22Rv1 (cell line): ENCODE measurements at regions not wholly inside any gene's neighbourhood (a gene's known extent, or its start where the extent isn't known, plus 50 kb on each side); places are given as distances from the start of the nearest gene placed in this dataset.

Experiments
- ZFX ChIP-seq: fragments of 450-650 bp; IDR thresholded peaks from 2 replicates; pipeline ENCODE4 v1.6.1; 2017; ENCODE audit warnings: antibody characterized with exemption, borderline replicate concordance
- TF ChIP-seq, protein P1 (sequence below): fragments of 450-650 bp; IDR thresholded peaks from 2 replicates; pipeline ENCODE4 v1.5.1; 2017; ENCODE audit warnings: mild to moderate bottlenecking

- TF ChIP-seq, protein P1, sequence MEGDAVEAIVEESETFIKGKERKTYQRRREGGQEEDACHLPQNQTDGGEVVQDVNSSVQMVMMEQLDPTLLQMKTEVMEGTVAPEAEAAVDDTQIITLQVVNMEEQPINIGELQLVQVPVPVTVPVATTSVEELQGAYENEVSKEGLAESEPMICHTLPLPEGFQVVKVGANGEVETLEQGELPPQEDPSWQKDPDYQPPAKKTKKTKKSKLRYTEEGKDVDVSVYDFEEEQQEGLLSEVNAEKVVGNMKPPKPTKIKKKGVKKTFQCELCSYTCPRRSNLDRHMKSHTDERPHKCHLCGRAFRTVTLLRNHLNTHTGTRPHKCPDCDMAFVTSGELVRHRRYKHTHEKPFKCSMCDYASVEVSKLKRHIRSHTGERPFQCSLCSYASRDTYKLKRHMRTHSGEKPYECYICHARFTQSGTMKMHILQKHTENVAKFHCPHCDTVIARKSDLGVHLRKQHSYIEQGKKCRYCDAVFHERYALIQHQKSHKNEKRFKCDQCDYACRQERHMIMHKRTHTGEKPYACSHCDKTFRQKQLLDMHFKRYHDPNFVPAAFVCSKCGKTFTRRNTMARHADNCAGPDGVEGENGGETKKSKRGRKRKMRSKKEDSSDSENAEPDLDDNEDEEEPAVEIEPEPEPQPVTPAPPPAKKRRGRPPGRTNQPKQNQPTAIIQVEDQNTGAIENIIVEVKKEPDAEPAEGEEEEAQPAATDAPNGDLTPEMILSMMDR = peak; percentile 48
- TF ChIP-seq ZFX = no peak
Measured at GRCh38 chr2:79223539-79223938, 64.0 kb upstream of the REG3A start.
